C4-2B (cell line): ENCODE measurements at regions not wholly inside any gene's neighbourhood (a gene's known extent, or its start where the extent isn't known, plus 50 kb on each side); places are given as distances from the start of the nearest gene placed in this dataset.

Experiments
- ZFX ChIP-seq: fragments of 450-650 bp; IDR thresholded peaks from 2 replicates; pipeline ENCODE4 v1.6.1; 2017
- TF ChIP-seq, protein P1 (sequence below): fragments of 450-650 bp; conservative IDR thresholded peaks from 2 replicates; pipeline ENCODE4 v1.5.1; 2017; ENCODE audit warnings: mild to moderate bottlenecking

GRCh38 chr2:220191031-220191430 is 563.6 kb downstream of the SLC4A3 start:
- TF ChIP-seq, protein P1, sequence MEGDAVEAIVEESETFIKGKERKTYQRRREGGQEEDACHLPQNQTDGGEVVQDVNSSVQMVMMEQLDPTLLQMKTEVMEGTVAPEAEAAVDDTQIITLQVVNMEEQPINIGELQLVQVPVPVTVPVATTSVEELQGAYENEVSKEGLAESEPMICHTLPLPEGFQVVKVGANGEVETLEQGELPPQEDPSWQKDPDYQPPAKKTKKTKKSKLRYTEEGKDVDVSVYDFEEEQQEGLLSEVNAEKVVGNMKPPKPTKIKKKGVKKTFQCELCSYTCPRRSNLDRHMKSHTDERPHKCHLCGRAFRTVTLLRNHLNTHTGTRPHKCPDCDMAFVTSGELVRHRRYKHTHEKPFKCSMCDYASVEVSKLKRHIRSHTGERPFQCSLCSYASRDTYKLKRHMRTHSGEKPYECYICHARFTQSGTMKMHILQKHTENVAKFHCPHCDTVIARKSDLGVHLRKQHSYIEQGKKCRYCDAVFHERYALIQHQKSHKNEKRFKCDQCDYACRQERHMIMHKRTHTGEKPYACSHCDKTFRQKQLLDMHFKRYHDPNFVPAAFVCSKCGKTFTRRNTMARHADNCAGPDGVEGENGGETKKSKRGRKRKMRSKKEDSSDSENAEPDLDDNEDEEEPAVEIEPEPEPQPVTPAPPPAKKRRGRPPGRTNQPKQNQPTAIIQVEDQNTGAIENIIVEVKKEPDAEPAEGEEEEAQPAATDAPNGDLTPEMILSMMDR, result no peak
- no peak for TF ChIP-seq ZFX
